Spleen (tissue), 7 donors: ENCODE measurements at regions not wholly inside any gene's neighbourhood (a gene's known extent, or its start where the extent isn't known, plus 50 kb on each side); places are given as distances from the start of the nearest gene placed in this dataset.

ENCODE experiments used
- CTCF ChIP-seq, 11 experiments: fragments of 200-600 bp in 7 of 11; fragments of 450-650 bp in 4 of 11; sonication (generic) in 4 of 11; IDR thresholded peaks in 8 of 11; conservative IDR thresholded peaks in 3 of 11; 1 replicate in 7 of 11; 2 replicates in 4 of 11; pipeline versions ENCODE4 v1.4.0 to v1.8.0; 2016 to 2021; ENCODE audit warnings: antibody characterized with exemption in 11 of 11, inconsistent platforms in 4 of 11, mild to moderate bottlenecking in 1 of 11
- POLR2AphosphoS5 ChIP-seq, 3 donors: sonication (generic); formaldehyde crosslinking; IDR thresholded peaks; one replicate each; pipeline ENCODE4 v1.5.1; 2017; ENCODE audit warnings: antibody characterized with exemption in 3 of 3
- donor health status: DM: no; HTN: no; CAD: no; lungs with moderate emphysema.
- donor health status: DM: no; HTN: no; CAD: no.
- donor health status: DM: no; HTN: no; CAD: no.

GRCh38 chr1:182198006-182198605 lies 136.6 kb upstream of the ZNF648 start:
- TF ChIP-seq CTCF (IDR thresholded peaks at IDR 0.05 in 8 of 11, conservative IDR thresholded peaks at IDR 0.05 in 3 of 11) (peak in 6 of 11 experiments; percentile 11 to 42 (median 34)), POLR2AphosphoS5 (IDR thresholded peaks at IDR 0.05) (no peak)
